GM12878 (cell line): ENCODE measurements at regions not wholly inside any gene's neighbourhood (a gene's known extent, or its start where the extent isn't known, plus 50 kb on each side); places are given as distances from the start of the nearest gene placed in this dataset.

Experiments used
- ATAC-seq: fragments of 200-7000 bp; cut with Tn5 transposase; 3 replicates; pipeline ENCODE4 v1.9.1; 2020; ENCODE audit warnings: mild to moderate bottlenecking, moderate library complexity
- BruUV-seq: library from RNA; stranded (reverse); fragments of 400-500 nt; replicated peaks from 2 replicates; lab custom pipeline; 2021; lab: Mats Ljungman, UMichigan
- CTCF ChIA-PET: fragments of 300-600 bp; sonication (Branson Sonifier 250); formaldehyde crosslinking; extraction: SDS; loops from one replicate; lab custom pipeline; 2021; ENCODE audit warnings: inconsistent platforms; lab: Yijun Ruan, JAX
- POLR2A ChIA-PET: fragments of 350-600 bp; formaldehyde crosslinking; extraction: SDS; loops from one replicate; lab custom pipeline; 2021; ENCODE audit warnings: inconsistent platforms; lab: Charles Lee
- RAD21 ChIA-PET: fragments of 300-600 bp; sonication (Branson Sonifier 250); formaldehyde crosslinking; loops from one replicate; lab custom pipeline; 2023; ENCODE audit warnings: antibody characterized with exemption; ENCODE audit not compliant: unreplicated experiment; lab: Charles Lee
- SMC1A ChIA-PET: fragments of 300-600 bp; sonication (Branson Sonifier 250); formaldehyde crosslinking; loops from one replicate; lab custom pipeline; 2023; ENCODE audit not compliant: unreplicated experiment, uncharacterized antibody; lab: Charles Lee
- DNase-seq: peaks from one replicate; pipeline ENCODE4 v3.0.0-alpha.2; 2011; ENCODE audit warnings: low read depth, low spot score
- FAIRE-seq: peaks from 3 replicates; lab custom pipeline; 2011; peaks lifted over from hg19 to GRCh38; lab: Jason Lieb, UNC
- H2AFZ ChIP-seq: 2 replicates; pipeline ENCODE4 v1.6.0; 2011; ENCODE audit warnings: low read depth, low read length, control low read depth; ENCODE audit not compliant: control insufficient read depth
- H3K27ac ChIP-seq: 2 replicates; pipeline ENCODE4 v1.5.1; 2011; ENCODE audit warnings: control low read depth; ENCODE audit not compliant: control insufficient read depth, insufficient read depth
- H3K27me3 ChIP-seq, 2 experiments: replicated peaks in 1 of 2; 2 replicates each; pipeline versions ENCODE4 v1.6.0 to v1.6.1; 2011; ENCODE audit warnings: low read length in 1 of 2; ENCODE audit not compliant: control insufficient read depth in 2 of 2, insufficient read depth in 2 of 2
- H3K36me3 ChIP-seq, 2 experiments: 2 replicates each; pipeline ENCODE4 v1.5.1; 2011; ENCODE audit warnings: low read length in 1 of 2; ENCODE audit not compliant: control insufficient read depth in 2 of 2, insufficient read depth in 2 of 2
- H3K4me1 ChIP-seq: 2 replicates; pipeline ENCODE4 v1.6.1; 2011; ENCODE audit warnings: mild to moderate bottlenecking, low read length, moderate library complexity, mixed read lengths; ENCODE audit not compliant: control insufficient read depth, insufficient read depth
- H3K4me2 ChIP-seq: 2 replicates; pipeline ENCODE4 v1.6.0; 2011; ENCODE audit warnings: control low read depth; ENCODE audit not compliant: control insufficient read depth, insufficient read depth
- H3K4me3 ChIP-seq: fragments of 200-600 bp; sonication (generic); 2 replicates; pipeline ENCODE4 v1.5.1; 2016
- H3K79me2 ChIP-seq: 2 replicates; pipeline ENCODE4 v1.6.0; 2011; ENCODE audit warnings: low read length; ENCODE audit not compliant: control insufficient read depth, insufficient read depth
- H3K9ac ChIP-seq: 2 replicates; pipeline ENCODE4 v1.8.0; 2011; ENCODE audit warnings: low read length, control low read depth, mixed read lengths; ENCODE audit not compliant: control insufficient read depth, insufficient read depth
- H3K9me3 ChIP-seq: replicated peaks from 3 replicates; pipeline ENCODE4 v1.5.1; 2011; ENCODE audit warnings: mild to moderate bottlenecking, low read length; ENCODE audit not compliant: control insufficient read depth, insufficient read depth
- H4K20me1 ChIP-seq: 2 replicates; pipeline ENCODE4 v1.6.0; 2011; ENCODE audit not compliant: control insufficient read depth, insufficient read depth
- BHLHE40 ChIP-seq, 2 experiments: fragments of 450-650 bp in 1 of 2; IDR thresholded peaks; 2 replicates each; pipeline ENCODE4 v1.6.1; 2011 to 2017; ENCODE audit warnings: low read depth in 2 of 2, borderline replicate concordance in 1 of 2, improper control_type of control experiment in 1 of 2, low read length in 1 of 2, mild to moderate bottlenecking in 1 of 2
- BMI1 ChIP-seq: fragments of 450-650 bp; IDR thresholded peaks from 2 replicates; pipeline ENCODE4 v1.6.1; 2016; ENCODE audit warnings: mild to moderate bottlenecking, moderate library complexity, borderline replicate concordance
- EZH2 ChIP-seq: IDR thresholded peaks from 2 replicates; pipeline ENCODE4 v1.6.1; 2012; ENCODE audit warnings: low read depth, mild to moderate bottlenecking, control low read depth, inconsistent platforms, low read length, borderline replicate concordance; ENCODE audit not compliant: control insufficient read depth
- FOXM1 ChIP-seq: IDR thresholded peaks from 2 replicates; pipeline ENCODE4 v1.6.1; 2012; ENCODE audit warnings: low read depth, mild to moderate bottlenecking, inconsistent platforms, low read length, moderate library complexity
- GABPA ChIP-seq: IDR thresholded peaks from 2 replicates; pipeline ENCODE4 v1.6.1; 2014; ENCODE audit warnings: antibody characterized with exemption, low read depth, mild to moderate bottlenecking, inconsistent platforms
- LARP7 ChIP-seq: fragments of 450-650 bp; IDR thresholded peaks from 2 replicates; pipeline ENCODE4 v1.6.1; 2017; ENCODE audit warnings: mild to moderate bottlenecking
- RBBP5 ChIP-seq: fragments of 200-600 bp; sonication (generic); conservative IDR thresholded peaks from 2 replicates; pipeline ENCODE4 v1.6.1; 2016
- WGBS: methylation state at CpG from one replicate; pipeline ENCODE4 v1.1.6; 2016; ENCODE audit warnings: low lambda C conversion rate; ENCODE audit not compliant: insufficient replicate concordance, insufficient coverage; ENCODE audit errors: missing lambda C conversion rate; 5-methylcytosine and 5-hydroxymethylcytosine counted together
- in situ Hi-C: fragments of 300-500 bp; cut with MboI; formaldehyde crosslinking; loops from 9 replicates; pipeline ENCODE4 v1.14.3; 2018; ENCODE audit warnings: mixed read lengths
- intact Hi-C: fragments of 100-400 bp; cut with micrococcal nuclease; formaldehyde crosslinking; loops from one replicate; pipeline ENCODE4 v1.14.2; 2022; ENCODE audit not compliant: unreplicated experiment
- TF ChIP-seq, protein P1 (sequence below): fragments of 450-650 bp; IDR thresholded peaks from 2 replicates; pipeline ENCODE4 v1.6.1; 2017; ENCODE audit warnings: mild to moderate bottlenecking, moderate library complexity
- TF ChIP-seq, protein P2 (sequence below): fragments of 450-650 bp; IDR thresholded peaks from 2 replicates; pipeline ENCODE4 v1.6.1; 2016; ENCODE audit warnings: mild to moderate bottlenecking, moderate library complexity, borderline replicate concordance
- TF ChIP-seq, protein P3 (sequence below): fragments of 150-350 bp; IDR thresholded peaks from 2 replicates; pipeline ENCODE4 v1.6.1; 2014; ENCODE audit warnings: mild to moderate bottlenecking, low read depth, low read length

DNA sequence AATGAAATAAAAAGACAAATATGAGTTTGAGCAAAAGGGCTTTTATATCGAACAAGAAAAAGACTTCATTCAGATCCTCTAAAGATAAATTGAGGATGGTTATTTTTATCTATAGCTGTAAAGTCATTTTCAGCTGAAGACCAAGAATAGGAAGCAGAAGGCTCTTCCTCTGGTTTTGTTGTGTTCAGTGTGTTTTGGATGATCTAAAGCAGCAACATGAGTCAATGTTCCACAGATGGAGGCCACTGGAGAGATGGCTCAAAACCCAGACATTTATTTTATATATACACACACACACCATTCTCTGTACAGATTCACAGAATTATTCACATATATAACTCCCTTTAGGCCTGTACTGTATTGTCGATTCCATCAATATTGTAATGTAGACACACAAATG, 424.3 kb downstream of the MBD2 start:
- H4K20me1 ChIP-seq, result no peaks in the 10 kb centered on the region
- BruUV-seq, result no TSS peak
- ATAC-seq (no peak), FAIRE-seq (no peak), DNase-seq (no peak)
- H3K27ac ChIP-seq, result no peak overlapping the region
- H3K4me3 ChIP-seq, result no peak overlapping the region
- H3K9ac ChIP-seq, result no peak overlapping the region
- in situ Hi-C loops (no loop called here), intact Hi-C loops (no loop called here)
- no peak overlapping the region for H3K4me2 ChIP-seq
- 2% methylated on average over 2 of the region's 2 CpGs for WGBS
- H3K36me3 ChIP-seq, result no peaks in the 10 kb centered on the region
- ChIA-PET CTCF (interaction anchor here (1.7 kb wide), 1 partner anchor 10 kb away, joined by 3 read pairs; no protein-coding TSS in a partner anchor), POLR2A (no interaction called here), RAD21 (no interaction called here), SMC1A (no interaction called here)
- no peaks in the 10 kb centered on the region for H3K27me3 ChIP-seq
- no peaks in the 10 kb centered on the region for H3K9me3 ChIP-seq
- TF ChIP-seq BHLHE40 (IDR thresholded peaks at IDR 0.05; ENCODE audit: borderline replicate concordance in 1 of 2, low read depth in 2 of 2, low read length in 1 of 2) (no peak), RBBP5 (no peak), BMI1 (no peak), EZH2 (no peak), FOXM1 (no peak), LARP7 (no peak), GABPA (no peak)
- TF ChIP-seq, protein P1, sequence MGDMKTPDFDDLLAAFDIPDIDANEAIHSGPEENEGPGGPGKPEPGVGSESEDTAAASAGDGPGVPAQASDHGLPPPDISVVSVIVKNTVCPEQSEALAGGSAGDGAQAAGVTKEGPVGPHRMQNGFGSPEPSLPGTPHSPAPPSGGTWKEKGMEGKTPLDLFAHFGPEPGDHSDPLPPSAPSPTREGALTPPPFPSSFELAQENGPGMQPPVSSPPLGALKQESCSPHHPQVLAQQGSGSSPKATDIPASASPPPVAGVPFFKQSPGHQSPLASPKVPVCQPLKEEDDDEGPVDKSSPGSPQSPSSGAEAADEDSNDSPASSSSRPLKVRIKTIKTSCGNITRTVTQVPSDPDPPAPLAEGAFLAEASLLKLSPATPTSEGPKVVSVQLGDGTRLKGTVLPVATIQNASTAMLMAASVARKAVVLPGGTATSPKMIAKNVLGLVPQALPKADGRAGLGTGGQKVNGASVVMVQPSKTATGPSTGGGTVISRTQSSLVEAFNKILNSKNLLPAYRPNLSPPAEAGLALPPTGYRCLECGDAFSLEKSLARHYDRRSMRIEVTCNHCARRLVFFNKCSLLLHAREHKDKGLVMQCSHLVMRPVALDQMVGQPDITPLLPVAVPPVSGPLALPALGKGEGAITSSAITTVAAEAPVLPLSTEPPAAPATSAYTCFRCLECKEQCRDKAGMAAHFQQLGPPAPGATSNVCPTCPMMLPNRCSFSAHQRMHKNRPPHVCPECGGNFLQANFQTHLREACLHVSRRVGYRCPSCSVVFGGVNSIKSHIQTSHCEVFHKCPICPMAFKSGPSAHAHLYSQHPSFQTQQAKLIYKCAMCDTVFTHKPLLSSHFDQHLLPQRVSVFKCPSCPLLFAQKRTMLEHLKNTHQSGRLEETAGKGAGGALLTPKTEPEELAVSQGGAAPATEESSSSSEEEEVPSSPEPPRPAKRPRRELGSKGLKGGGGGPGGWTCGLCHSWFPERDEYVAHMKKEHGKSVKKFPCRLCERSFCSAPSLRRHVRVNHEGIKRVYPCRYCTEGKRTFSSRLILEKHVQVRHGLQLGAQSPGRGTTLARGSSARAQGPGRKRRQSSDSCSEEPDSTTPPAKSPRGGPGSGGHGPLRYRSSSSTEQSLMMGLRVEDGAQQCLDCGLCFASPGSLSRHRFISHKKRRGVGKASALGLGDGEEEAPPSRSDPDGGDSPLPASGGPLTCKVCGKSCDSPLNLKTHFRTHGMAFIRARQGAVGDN, result no peak
- TF ChIP-seq, protein P2, sequence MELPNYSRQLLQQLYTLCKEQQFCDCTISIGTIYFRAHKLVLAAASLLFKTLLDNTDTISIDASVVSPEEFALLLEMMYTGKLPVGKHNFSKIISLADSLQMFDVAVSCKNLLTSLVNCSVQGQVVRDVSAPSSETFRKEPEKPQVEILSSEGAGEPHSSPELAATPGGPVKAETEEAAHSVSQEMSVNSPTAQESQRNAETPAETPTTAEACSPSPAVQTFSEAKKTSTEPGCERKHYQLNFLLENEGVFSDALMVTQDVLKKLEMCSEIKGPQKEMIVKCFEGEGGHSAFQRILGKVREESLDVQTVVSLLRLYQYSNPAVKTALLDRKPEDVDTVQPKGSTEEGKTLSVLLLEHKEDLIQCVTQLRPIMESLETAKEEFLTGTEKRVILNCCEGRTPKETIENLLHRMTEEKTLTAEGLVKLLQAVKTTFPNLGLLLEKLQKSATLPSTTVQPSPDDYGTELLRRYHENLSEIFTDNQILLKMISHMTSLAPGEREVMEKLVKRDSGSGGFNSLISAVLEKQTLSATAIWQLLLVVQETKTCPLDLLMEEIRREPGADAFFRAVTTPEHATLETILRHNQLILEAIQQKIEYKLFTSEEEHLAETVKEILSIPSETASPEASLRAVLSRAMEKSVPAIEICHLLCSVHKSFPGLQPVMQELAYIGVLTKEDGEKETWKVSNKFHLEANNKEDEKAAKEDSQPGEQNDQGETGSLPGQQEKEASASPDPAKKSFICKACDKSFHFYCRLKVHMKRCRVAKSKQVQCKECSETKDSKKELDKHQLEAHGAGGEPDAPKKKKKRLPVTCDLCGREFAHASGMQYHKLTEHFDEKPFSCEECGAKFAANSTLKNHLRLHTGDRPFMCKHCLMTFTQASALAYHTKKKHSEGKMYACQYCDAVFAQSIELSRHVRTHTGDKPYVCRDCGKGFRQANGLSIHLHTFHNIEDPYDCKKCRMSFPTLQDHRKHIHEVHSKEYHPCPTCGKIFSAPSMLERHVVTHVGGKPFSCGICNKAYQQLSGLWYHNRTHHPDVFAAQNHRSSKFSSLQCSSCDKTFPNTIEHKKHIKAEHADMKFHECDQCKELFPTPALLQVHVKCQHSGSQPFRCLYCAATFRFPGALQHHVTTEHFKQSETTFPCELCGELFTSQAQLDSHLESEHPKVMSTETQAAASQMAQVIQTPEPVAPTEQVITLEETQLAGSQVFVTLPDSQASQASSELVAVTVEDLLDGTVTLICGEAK, result no peak
- TF ChIP-seq, protein P3, sequence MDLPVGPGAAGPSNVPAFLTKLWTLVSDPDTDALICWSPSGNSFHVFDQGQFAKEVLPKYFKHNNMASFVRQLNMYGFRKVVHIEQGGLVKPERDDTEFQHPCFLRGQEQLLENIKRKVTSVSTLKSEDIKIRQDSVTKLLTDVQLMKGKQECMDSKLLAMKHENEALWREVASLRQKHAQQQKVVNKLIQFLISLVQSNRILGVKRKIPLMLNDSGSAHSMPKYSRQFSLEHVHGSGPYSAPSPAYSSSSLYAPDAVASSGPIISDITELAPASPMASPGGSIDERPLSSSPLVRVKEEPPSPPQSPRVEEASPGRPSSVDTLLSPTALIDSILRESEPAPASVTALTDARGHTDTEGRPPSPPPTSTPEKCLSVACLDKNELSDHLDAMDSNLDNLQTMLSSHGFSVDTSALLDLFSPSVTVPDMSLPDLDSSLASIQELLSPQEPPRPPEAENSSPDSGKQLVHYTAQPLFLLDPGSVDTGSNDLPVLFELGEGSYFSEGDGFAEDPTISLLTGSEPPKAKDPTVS, result no peak
- H3K4me1 ChIP-seq, result no peaks in the 10 kb centered on the region
- H3K79me2 ChIP-seq, result no peaks in the 10 kb centered on the region
- H2AFZ ChIP-seq, result no peak overlapping the region
